NCI-H2081 treated with DMSO at 0.1 percent for 48 hours (cell line): ENCODE measurements at regions not wholly inside any gene's neighbourhood (a gene's known extent, or its start where the extent isn't known, plus 50 kb on each side); places are given as distances from the start of the nearest gene placed in this dataset.

Experiments used
- DNase-seq: peaks from one replicate; lab custom pipeline; 2025; lab: John Stamatoyannopoulos, UW

GRCh38 chr2:221822416-221822815 is 250.3 kb upstream of the EPHA4 start:
- no peak for DNase-seq

GRCh38 chr2:221818616-221819320 is 246.7 kb upstream of the EPHA4 start:
- no peak for DNase-seq

GRCh38 chr2:221817878-221818277 is 245.8 kb upstream of the EPHA4 start:
- no peak for DNase-seq

- DNase-seq: no peak
These were observed 244.9 kb upstream of the EPHA4 start for GRCh38 chr2:221817052-221817451.

GRCh38 chr2:221816566-221816965 is 244.5 kb upstream of the EPHA4 start:
- no peak for DNase-seq

- no peak for DNase-seq
These were observed 238.5 kb upstream of the EPHA4 start for GRCh38 chr2:221810650-221811049.

GRCh38 chr2:221810245-221810644 is 238.1 kb upstream of the EPHA4 start:
- DNase-seq: no peak

- DNase-seq: no peak
These were observed 236.4 kb upstream of the EPHA4 start for GRCh38 chr2:221808488-221808887.

- no peak for DNase-seq
These were observed 235.6 kb upstream of the EPHA4 start for GRCh38 chr2:221807706-221808105.

- DNase-seq: no peak
These were observed 230.0 kb upstream of the EPHA4 start for GRCh38 chr2:221802089-221802488.

GRCh38 chr2:221792971-221793521 is 220.9 kb upstream of the EPHA4 start:
- no peak for DNase-seq

GRCh38 chr2:221791844-221792243 is 219.7 kb upstream of the EPHA4 start:
- no peak for DNase-seq

- no peak for DNase-seq
These were observed 215.5 kb upstream of the EPHA4 start for GRCh38 chr2:221787561-221787960.

GRCh38 chr2:221786297-221786926 is 214.3 kb upstream of the EPHA4 start:
- no peak for DNase-seq

GRCh38 chr2:221780281-221780688 is 208.2 kb upstream of the EPHA4 start:
- DNase-seq: no peak

- no peak for DNase-seq
These were observed 207.5 kb upstream of the EPHA4 start for GRCh38 chr2:221779614-221780067.

GRCh38 chr2:221778025-221778424 is 205.9 kb upstream of the EPHA4 start:
- no peak for DNase-seq

- no peak for DNase-seq
These were observed 205.0 kb upstream of the EPHA4 start for GRCh38 chr2:221777119-221777518.

- no peak for DNase-seq
These were observed 203.0 kb upstream of the EPHA4 start for GRCh38 chr2:221775096-221775495.

GRCh38 chr2:221774136-221774535 is 202.0 kb upstream of the EPHA4 start:
- DNase-seq: no peak

- no peak for DNase-seq
These were observed 199.2 kb upstream of the EPHA4 start for GRCh38 chr2:221771297-221771696.

GRCh38 chr2:221767106-221768012 is 195.3 kb upstream of the EPHA4 start:
- DNase-seq: no peak
